GM10266 (cell line): ENCODE measurements at regions not wholly inside any gene's neighbourhood (a gene's known extent, or its start where the extent isn't known, plus 50 kb on each side); places are given as distances from the start of the nearest gene placed in this dataset.

Source experiments
- DNase-seq: peaks from one replicate; pipeline ENCODE4 v3.0.0; 2012; ENCODE audit errors: extremely low spot score
- CTCF ChIP-seq: IDR thresholded peaks from 2 replicates; pipeline ENCODE4 v1.5.1; 2012; ENCODE audit warnings: mild to moderate bottlenecking, low read depth; ENCODE audit not compliant: control insufficient read depth, insufficient read depth; ENCODE audit errors: missing control alignments

DNA sequence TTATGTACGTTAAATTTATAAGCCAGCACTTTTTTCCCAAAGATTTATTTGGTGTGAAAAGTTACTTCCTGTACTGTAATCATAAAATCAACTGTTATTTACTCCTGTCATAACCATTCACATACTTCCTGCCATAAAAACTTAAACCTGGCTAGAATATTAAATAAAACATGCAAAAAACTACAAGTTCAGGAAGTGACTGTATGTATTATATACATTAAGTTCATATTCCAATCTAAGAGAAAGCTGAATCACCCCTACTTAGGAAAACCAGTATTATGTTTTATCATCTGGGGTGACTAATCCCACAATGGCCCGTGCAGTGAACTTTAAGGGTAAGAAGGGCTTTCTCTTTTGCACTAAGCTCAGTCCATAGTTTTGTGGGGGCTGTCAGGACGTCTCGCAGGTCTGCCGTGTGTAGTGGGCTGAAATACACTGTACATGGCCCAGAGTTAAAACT, 183.7 kb upstream of the KLF14 start:
- DNase-seq = no peak

GRCh38 chr7:130918129-130919052, 184.4 kb upstream of the KLF14 start:
- TF ChIP-seq CTCF = no peak
- no peak for DNase-seq

More for the DNA sequence above, 183.7 kb upstream of the KLF14 start:
- no peak for TF ChIP-seq CTCF

GRCh38 chr7:130919316-130920103, 185.5 kb upstream of the KLF14 start:
- TF ChIP-seq CTCF = no peak
- DNase-seq = no peak

DNA sequence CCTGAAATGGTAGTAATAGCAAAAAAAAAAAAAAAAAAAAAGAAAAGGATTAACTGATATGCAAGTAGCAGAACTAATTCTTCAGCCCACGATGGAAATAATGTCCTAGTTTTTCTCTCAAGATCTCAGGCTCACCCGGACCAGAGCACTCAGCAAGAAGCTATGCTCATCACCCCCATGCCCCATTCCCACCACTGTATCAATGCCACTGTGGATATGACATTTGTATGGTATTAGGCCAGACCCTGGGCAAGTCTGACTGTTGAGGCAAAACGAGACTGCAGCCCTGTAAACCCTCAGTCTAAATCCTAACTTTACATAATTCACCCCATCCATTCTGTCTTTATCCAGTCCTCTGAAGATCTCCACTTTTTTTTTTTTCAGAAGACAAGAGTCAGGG, 186.1 kb upstream of the KLF14 start:
- TF ChIP-seq CTCF = no peak
- DNase-seq = no peak

GRCh38 chr7:130921391-130922180, 187.6 kb upstream of the KLF14 start:
- no peak for DNase-seq

More at GRCh38 chr7:130921391-130922180, 187.6 kb upstream of the KLF14 start:
- TF ChIP-seq CTCF = no peak
